K562 (cell line): ENCODE measurements at regions not wholly inside any gene's neighbourhood (a gene's known extent, or its start where the extent isn't known, plus 50 kb on each side); places are given as distances from the start of the nearest gene placed in this dataset.

ENCODE experiments used
- ATAC-seq: fragments of 200-7000 bp; cut with Tn5 transposase; 3 replicates; pipeline ENCODE4 v1.9.1; 2020; ENCODE audit warnings: moderate library complexity
- BruUV-seq: library from RNA; stranded (reverse); fragments of 400-500 nt; replicated peaks from 2 replicates; lab custom pipeline; 2021; lab: Mats Ljungman, UMichigan
- CTCF ChIA-PET: fragments of 300-600 bp; formaldehyde crosslinking; extraction: SDS; loops from one replicate; lab custom pipeline; 2021; ENCODE audit warnings: low intra/inter-chr PET ratio; lab: Yijun Ruan, JAX
- POLR2A ChIA-PET: fragments of 300-600, 350-650 bp; sonication (Branson Sonifier 250); formaldehyde crosslinking; extraction: SDS; loops from one replicate; lab custom pipeline; 2021; ENCODE audit warnings: antibody characterized with exemption, inconsistent platforms; lab: Yijun Ruan, JAX
- DNase-seq, 4 experiments: peaks; one replicate each; pipeline versions ENCODE4 v3.0.0 to v3.0.0-alpha.2; 2011 to 2018; ENCODE audit warnings: low spot score in 3 of 4, mixed read lengths in 3 of 4; ENCODE audit errors: extremely low read depth in 1 of 4
- FAIRE-seq: peaks from 2 replicates; lab custom pipeline; 2011; peaks lifted over from hg19 to GRCh38; lab: Jason Lieb, UNC
- H2AFZ ChIP-seq: 2 replicates; pipeline ENCODE4 v1.6.0; 2011; ENCODE audit warnings: low read depth, low read length, control low read depth, inconsistent platforms
- H3K27ac ChIP-seq: fragments of 200-600 bp; 3 replicates; pipeline ENCODE4 v1.8.0; 2011; ENCODE audit warnings: low read depth, mild to moderate bottlenecking, control low read depth, inconsistent platforms, low read length, moderate library complexity, mixed read lengths; ENCODE audit errors: extremely low read depth
- H3K27me3 ChIP-seq, 2 experiments: fragments of 300-600 bp in 1 of 2; 2 replicates in 1 of 2; 3 replicates in 1 of 2; pipeline versions ENCODE4 v1.6.0 to v1.8.0; 2011; ENCODE audit warnings: inconsistent platforms in 2 of 2, low read length in 2 of 2, mild to moderate bottlenecking in 1 of 2, mixed read lengths in 1 of 2, moderate library complexity in 1 of 2; ENCODE audit not compliant: control insufficient read depth in 2 of 2, insufficient read depth in 2 of 2
- H3K36me3 ChIP-seq: fragments of 300-600 bp; 3 replicates; pipeline ENCODE4 v1.8.0; 2011; ENCODE audit warnings: mild to moderate bottlenecking, low read length, inconsistent platforms; ENCODE audit not compliant: control insufficient read depth, insufficient read depth
- H3K4me1 ChIP-seq, 2 experiments: fragments of 200-600 bp in 1 of 2; replicated peaks in 1 of 2; 2 replicates in 1 of 2; 3 replicates in 1 of 2; pipeline versions ENCODE4 v1.5.1 to v1.8.0; 2011; ENCODE audit warnings: inconsistent platforms in 2 of 2, low read length in 2 of 2, mild to moderate bottlenecking in 1 of 2, mixed read lengths in 1 of 2, moderate library complexity in 1 of 2; ENCODE audit not compliant: control insufficient read depth in 2 of 2, insufficient read depth in 2 of 2
- H3K4me2 ChIP-seq: 2 replicates; pipeline ENCODE4 v1.6.1; 2011; ENCODE audit warnings: low read length, control low read depth, inconsistent platforms, mixed read lengths; ENCODE audit not compliant: insufficient read depth
- H3K4me3 ChIP-seq: fragments of 200-600 bp; sonication (generic), shearing (Covaris generic); 2 replicates; pipeline ENCODE4 v1.5.1; 2016; ENCODE audit warnings: control low read depth, inconsistent platforms
- H3K79me2 ChIP-seq: fragments of 200-600 bp; 3 replicates; pipeline ENCODE4 v1.8.0; 2011; ENCODE audit warnings: low read length, inconsistent platforms; ENCODE audit not compliant: control insufficient read depth, insufficient read depth
- H3K9ac ChIP-seq, 2 experiments: 2 replicates each; pipeline versions ENCODE4 v1.6.0 to v1.6.1; 2011; ENCODE audit warnings: low read depth in 2 of 2, low read length in 2 of 2, control low read depth in 1 of 2, inconsistent platforms in 1 of 2, mild to moderate bottlenecking in 1 of 2, mixed read lengths in 1 of 2; ENCODE audit not compliant: insufficient read depth in 1 of 2
- H3K9me1 ChIP-seq: one replicate; pipeline ENCODE4 v1.6.0; 2011; ENCODE audit warnings: inconsistent platforms, mild to moderate bottlenecking, low read length, moderate library complexity; ENCODE audit not compliant: control insufficient read depth, insufficient read depth
- H3K9me3 ChIP-seq: replicated peaks from 2 replicates; pipeline ENCODE4 v1.5.1; 2011; ENCODE audit warnings: low read depth, low read length, inconsistent platforms; ENCODE audit not compliant: control insufficient read depth, insufficient read depth
- H4K20me1 ChIP-seq: replicated peaks from 2 replicates; pipeline ENCODE4 v1.6.1; 2011; ENCODE audit warnings: low read length, inconsistent platforms, mixed read lengths; ENCODE audit not compliant: control insufficient read depth, insufficient read depth
- RB1 ChIP-seq: fragments of 450-650 bp; IDR thresholded peaks from 2 replicates; pipeline ENCODE4 v1.6.1; 2017; ENCODE audit warnings: low read depth, mild to moderate bottlenecking
- SREBF1 ChIP-seq: fragments of 150-350 bp; IDR thresholded peaks from 2 replicates; pipeline ENCODE4 v1.6.1; 2014; ENCODE audit warnings: antibody characterized with exemption, low read depth, low read length, borderline replicate concordance
- ZNF316 ChIP-seq: fragments of 450-650 bp; IDR thresholded peaks from 2 replicates; pipeline ENCODE4 v1.6.1; 2016
- ZNF609 ChIP-seq: sonication (generic); formaldehyde crosslinking; IDR thresholded peaks from 2 replicates; pipeline ENCODE4 v1.8.1; 2023; ENCODE audit warnings: missing genetic modification reagents, mild to moderate bottlenecking, borderline replicate concordance
- WGBS: fragments of 100-300 bp; shearing (Covaris generic); methylation state at CpG from one replicate; pipeline ENCODE4 v1.1.6; 2016; ENCODE audit warnings: low coverage, mixed read lengths; ENCODE audit not compliant: insufficient coverage; ENCODE audit errors: missing lambda C conversion rate; 5-methylcytosine and 5-hydroxymethylcytosine counted together
- in situ Hi-C: fragments of 300-500 bp; cut with MboI; formaldehyde crosslinking; loops from 4 replicates; pipeline ENCODE4 v1.15.0; 2018; ENCODE audit warnings: inconsistent platforms, mixed read lengths
- intact Hi-C: fragments of 100-400 bp; cut with micrococcal nuclease; formaldehyde crosslinking; loops from 2 replicates; pipeline ENCODE4 v1.14.2; 2022

- peaks cover 0 to 8% of the 10 kb centered on the region in 2 experiments; a peak in 2 of 5 replicates for H3K4me1 ChIP-seq
- H3K36me3 ChIP-seq = no peaks in the 10 kb centered on the region
- DNase-seq (no peak), ATAC-seq (no peak), FAIRE-seq (no peak)
- no peaks in the 10 kb centered on the region for H3K9me1 ChIP-seq
- H3K27me3 ChIP-seq = peaks cover 0 to under 1% of the 10 kb centered on the region in 2 experiments; a peak in 1 of 5 replicates
- WGBS = 2% methylated on average over 6 of the region's 6 CpGs
- no peak overlapping the region for H3K4me3 ChIP-seq
- H3K4me2 ChIP-seq = no peak overlapping the region
- no peak overlapping the region for H2AFZ ChIP-seq
- in situ Hi-C loops = no loop called here
- no peak overlapping the region for H3K9ac ChIP-seq
- H3K27ac ChIP-seq = no peak overlapping the region
- H3K79me2 ChIP-seq = no peaks in the 10 kb centered on the region
- POLR2A ChIA-PET = interaction anchor here (0.8 to 1.2 kb wide), 3 partner anchors 9 to 57 kb away, joined by 3 to 4 read pairs (median 3); no protein-coding TSS in a partner anchor
- H3K9me3 ChIP-seq = no peaks in the 10 kb centered on the region
- no TSS peak for BruUV-seq
- CTCF ChIA-PET = no interaction called here
- H4K20me1 ChIP-seq = no peaks in the 10 kb centered on the region
- TF ChIP-seq SREBF1 (no peak), RB1 (no peak), ZNF316 (no peak), ZNF609 (CRISPR knock-in tag) (no peak)
- intact Hi-C loops = no loop called here
These were observed 91.5 kb upstream of the NLRP1 start for GRCh38 chr17:5675625-5676421.
